Endodermal cell (in vitro differentiated cells): ENCODE measurements at regions not wholly inside any gene's neighbourhood (a gene's known extent, or its start where the extent isn't known, plus 50 kb on each side); places are given as distances from the start of the nearest gene placed in this dataset.

Experiments
- DNase-seq: peaks from one replicate; pipeline ENCODE4 v3.0.0-alpha.2; 2017
- H3K27ac ChIP-seq: 2 replicates; pipeline ENCODE4 v1.5.1; 2013; ENCODE audit warnings: mild to moderate bottlenecking, low read depth, low read length, moderate library complexity
- H3K27me3 ChIP-seq: 2 replicates; pipeline ENCODE4 v1.6.1; 2013; ENCODE audit warnings: mild to moderate bottlenecking, low read length, moderate library complexity; ENCODE audit not compliant: insufficient read depth, control insufficient read depth, poor library complexity, severe bottlenecking
- H3K36me3 ChIP-seq: 2 replicates; pipeline ENCODE4 v1.7.0; 2013; ENCODE audit warnings: mild to moderate bottlenecking, low read length, moderate library complexity; ENCODE audit not compliant: control insufficient read depth, insufficient read depth
- H3K4me1 ChIP-seq: one replicate; pipeline ENCODE4 v1.7.0; 2013; ENCODE audit warnings: low read length; ENCODE audit not compliant: control insufficient read depth, insufficient read depth
- H3K4me3 ChIP-seq: 2 replicates; pipeline ENCODE4 v1.5.1; 2013; ENCODE audit warnings: mild to moderate bottlenecking, low read length, moderate library complexity
- H3K9ac ChIP-seq: 2 replicates; pipeline ENCODE4 v1.6.1; 2013; ENCODE audit warnings: mild to moderate bottlenecking, low read length, moderate library complexity; ENCODE audit not compliant: poor library complexity, severe bottlenecking; ENCODE audit errors: extremely low read depth
- H3K9me3 ChIP-seq: 2 replicates; pipeline ENCODE4 v1.6.1; 2013; ENCODE audit warnings: mild to moderate bottlenecking, low read length, moderate library complexity; ENCODE audit not compliant: control insufficient read depth
- H3K27ac Mint-ChIP-seq: 2 replicates; pipeline ENCODE4 v1.8.0; 2020; ENCODE audit warnings: mixed read lengths
- H3K27me3 Mint-ChIP-seq: 2 replicates; pipeline ENCODE4 v1.8.0; 2021; ENCODE audit warnings: mild to moderate bottlenecking, mixed read lengths; ENCODE audit not compliant: insufficient read depth
- H3K36me3 Mint-ChIP-seq: 2 replicates; pipeline ENCODE4 v1.8.0; 2020; ENCODE audit warnings: low read depth, mixed read lengths
- H3K4me1 Mint-ChIP-seq: 2 replicates; pipeline ENCODE4 v1.8.0; 2020; ENCODE audit warnings: mixed read lengths
- H3K4me3 Mint-ChIP-seq: 2 replicates; pipeline ENCODE4 v1.8.0; 2020; ENCODE audit warnings: mild to moderate bottlenecking, moderate library complexity, mixed read lengths
- H3K9me3 Mint-ChIP-seq: 2 replicates; pipeline ENCODE4 v1.8.0; 2020; ENCODE audit warnings: mild to moderate bottlenecking, mixed read lengths
- CTCF ChIP-seq: fragments of 200-600 bp; sonication (generic); conservative IDR thresholded peaks from 2 replicates; pipeline ENCODE4 v1.5.0; 2021; ENCODE audit warnings: antibody characterized with exemption, mild to moderate bottlenecking
- WGBS, 2 experiments: methylation state at CpG; one replicate each; pipeline versions ENCODE4 v1.1.5 to v1.1.7; 2013; ENCODE audit warnings: missing lambda C conversion rate in 2 of 2, mixed read lengths in 1 of 2; ENCODE audit not compliant: insufficient coverage in 1 of 2, insufficient read length in 1 of 2; 5-methylcytosine and 5-hydroxymethylcytosine counted together

GRCh38 chr12:93261505-93262094 is 116.1 kb upstream of the NUDT4 start:
- no peak overlapping the region for H3K4me3 Mint-ChIP-seq
- TF ChIP-seq CTCF: no peak
- 93 to 94% methylated on average over 2 to 5 of the region's 5 CpGs for WGBS, 2 experiments
- H3K9me3 Mint-ChIP-seq: peaks cover 4% of the 10 kb centered on the region
- no peak overlapping the region for H3K27ac Mint-ChIP-seq
- no peaks in the 10 kb centered on the region for H3K27me3 Mint-ChIP-seq
- H3K4me1 Mint-ChIP-seq: peaks cover 12% of the 10 kb centered on the region
- H3K4me3 ChIP-seq: no peak overlapping the region
- H3K36me3 ChIP-seq: no peaks in the 10 kb centered on the region
- H3K9me3 ChIP-seq: no peaks in the 10 kb centered on the region
- no peaks in the 10 kb centered on the region for H3K4me1 ChIP-seq
- H3K36me3 Mint-ChIP-seq: no peaks in the 10 kb centered on the region
- DNase-seq: no peak
- no peak overlapping the region for H3K9ac ChIP-seq
- H3K27ac ChIP-seq: no peak overlapping the region
- H3K27me3 ChIP-seq: no peaks in the 10 kb centered on the region

- no peak overlapping the region for H3K4me3 ChIP-seq
- TF ChIP-seq CTCF: no peak
- peak; percentile 18 for DNase-seq
- no peak overlapping the region for H3K9ac ChIP-seq
- peaks cover 9% of the 10 kb centered on the region for H3K9me3 Mint-ChIP-seq
- peaks cover 10% of the 10 kb centered on the region for H3K4me1 Mint-ChIP-seq
- no peak overlapping the region for H3K27ac ChIP-seq
- no peaks in the 10 kb centered on the region for H3K27me3 ChIP-seq
- no peaks in the 10 kb centered on the region for H3K36me3 Mint-ChIP-seq
- peaks cover 6% of the 10 kb centered on the region for H3K27me3 Mint-ChIP-seq
- WGBS, 2 experiments: 88 to 94% methylated on average over 1 to 2 of the region's 2 CpGs
- H3K4me3 Mint-ChIP-seq: no peak overlapping the region
- H3K36me3 ChIP-seq: no peaks in the 10 kb centered on the region
- H3K27ac Mint-ChIP-seq: no peak overlapping the region
- H3K4me1 ChIP-seq: no peaks in the 10 kb centered on the region
- no peaks in the 10 kb centered on the region for H3K9me3 ChIP-seq
These were observed 104.7 kb upstream of the NUDT4 start for GRCh38 chr12:93272997-93273396.

GRCh38 chr12:93273834-93274564 is 103.7 kb upstream of the NUDT4 start:
- H3K27ac ChIP-seq: no peak overlapping the region
- peak; percentile 68 for DNase-seq
- H3K4me3 ChIP-seq: no peak overlapping the region
- Mint-ChIP-seq H3K27ac (no peak overlapping the region), H3K4me1 (peaks cover 10% of the 10 kb centered on the region), H3K36me3 (no peaks in the 10 kb centered on the region), H3K27me3 (peaks cover 6% of the 10 kb centered on the region), H3K4me3 (no peak overlapping the region), H3K9me3 (peaks cover 9% of the 10 kb centered on the region)
- no peaks in the 10 kb centered on the region for H3K9me3 ChIP-seq
- WGBS, 2 experiments: 70 to 90% methylated on average over 3 to 8 of the region's 8 CpGs
- no peaks in the 10 kb centered on the region for H3K27me3 ChIP-seq
- no peak for TF ChIP-seq CTCF
- no peaks in the 10 kb centered on the region for H3K36me3 ChIP-seq
- H3K9ac ChIP-seq: no peak overlapping the region
- H3K4me1 ChIP-seq: no peaks in the 10 kb centered on the region
